GM21367 (cell line): ENCODE measurements at regions not wholly inside any gene's neighbourhood (a gene's known extent, or its start where the extent isn't known, plus 50 kb on each side); places are given as distances from the start of the nearest gene placed in this dataset.

Experiments
- ATAC-seq: cut with Tn5 transposase; IDR thresholded peaks from one replicate; pipeline ENCODE4 v1.9.1; 2021; ENCODE audit not compliant: unreplicated experiment

- no peak for ATAC-seq
Observed at GRCh38 chr4:4641661-4642495, 100.0 kb upstream of the STX18 start.

- ATAC-seq: no peak
Observed at GRCh38 chr4:4641254-4641653, 99.4 kb upstream of the STX18 start.

GRCh38 chr4:4640692-4641091 is 98.8 kb upstream of the STX18 start:
- ATAC-seq: no peak

- no peak for ATAC-seq
Observed at GRCh38 chr4:4639370-4639769, 97.5 kb upstream of the STX18 start.

GRCh38 chr4:4637710-4638109 is 95.9 kb upstream of the STX18 start:
- ATAC-seq: no peak

- ATAC-seq: no peak
Observed at GRCh38 chr4:4633431-4633830, 91.6 kb upstream of the STX18 start.

GRCh38 chr4:4631150-4631549 is 89.3 kb upstream of the STX18 start:
- peak; percentile 90 for ATAC-seq

- no peak for ATAC-seq
Observed at GRCh38 chr4:4627906-4628305, 86.1 kb upstream of the STX18 start.

- no peak for ATAC-seq
Observed at GRCh38 chr4:4627111-4627510, 85.3 kb upstream of the STX18 start.

GRCh38 chr4:4625488-4625887 is 83.6 kb upstream of the STX18 start:
- ATAC-seq: no peak

GRCh38 chr4:4624276-4624897 is 82.5 kb upstream of the STX18 start:
- no peak for ATAC-seq

- no peak for ATAC-seq
Observed at GRCh38 chr4:4619821-4620220, 78.0 kb upstream of the STX18 start.

- no peak for ATAC-seq
Observed at GRCh38 chr4:4618847-4619246, 77.0 kb upstream of the STX18 start.

- ATAC-seq: no peak
Observed at GRCh38 chr4:4614925-4615678, 73.3 kb upstream of the STX18 start.

GRCh38 chr4:4613641-4614286 is 71.9 kb upstream of the STX18 start:
- ATAC-seq: no peak

GRCh38 chr4:4613126-4613465 is 71.2 kb upstream of the STX18 start:
- ATAC-seq: no peak

- ATAC-seq: no peak
Observed at GRCh38 chr4:4610672-4611071, 68.8 kb upstream of the STX18 start.

- ATAC-seq: no peak
Observed at GRCh38 chr4:4609622-4610334, 67.9 kb upstream of the STX18 start.

GRCh38 chr4:4608214-4608537 is 66.3 kb upstream of the STX18 start:
- ATAC-seq: no peak

GRCh38 chr4:4607336-4608213 is 65.7 kb upstream of the STX18 start:
- no peak for ATAC-seq
